DMS114 treated with DMSO at 0.1 percent for 48 hours (cell line): ENCODE measurements at regions not wholly inside any gene's neighbourhood (a gene's known extent, or its start where the extent isn't known, plus 50 kb on each side); places are given as distances from the start of the nearest gene placed in this dataset.
"Not testable (repeated sequence)": the region's sequence is repeated elsewhere in the genome, so short reads cannot be mapped to it uniquely, and the experiment has no call there.

ENCODE experiments used
- DNase-seq: peaks from one replicate; lab custom pipeline; 2025; ENCODE audit not compliant: unreplicated experiment; lab: John Stamatoyannopoulos, UW

DNA sequence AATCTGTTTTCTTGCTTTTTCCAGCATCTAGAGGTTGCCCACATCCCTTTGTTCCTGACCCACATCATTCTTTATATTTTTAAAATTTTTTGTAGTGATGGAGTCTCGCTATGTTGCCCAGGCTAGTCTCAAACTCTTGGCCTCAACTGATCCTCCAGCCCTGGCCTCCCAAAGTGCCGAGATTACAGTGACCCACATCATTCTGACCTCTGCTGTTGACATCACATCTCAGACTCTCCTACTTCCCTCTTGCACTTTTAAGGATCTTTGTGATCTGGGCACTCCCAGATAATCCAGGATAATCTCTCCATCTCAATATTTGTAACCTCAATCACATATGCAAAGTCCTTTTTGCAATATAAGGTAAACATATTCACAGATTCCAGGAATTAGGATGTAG lies 266.6 kb downstream of the MEX3B start:
- DNase-seq = no peak

DNA sequence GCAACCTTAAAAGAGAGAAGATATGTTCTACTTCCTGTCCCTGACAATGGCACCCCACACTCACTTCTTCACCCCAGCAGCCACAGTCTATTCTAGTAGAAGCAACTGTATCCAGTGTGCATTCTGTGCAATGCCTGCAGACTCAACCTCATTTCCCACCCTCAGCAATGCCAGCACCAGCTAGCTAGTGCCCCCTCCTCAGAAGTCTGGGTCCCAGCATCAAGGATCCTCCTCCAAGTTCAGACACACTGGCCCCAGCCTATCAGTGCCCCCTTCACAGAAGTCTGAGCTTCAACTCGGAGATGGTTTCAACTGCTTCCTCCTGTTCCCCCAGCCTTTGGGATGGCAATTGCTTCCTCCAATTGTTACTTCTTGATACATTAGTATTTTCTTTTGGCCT lies 268.3 kb downstream of the MEX3B start:
- no peak for DNase-seq

DNA sequence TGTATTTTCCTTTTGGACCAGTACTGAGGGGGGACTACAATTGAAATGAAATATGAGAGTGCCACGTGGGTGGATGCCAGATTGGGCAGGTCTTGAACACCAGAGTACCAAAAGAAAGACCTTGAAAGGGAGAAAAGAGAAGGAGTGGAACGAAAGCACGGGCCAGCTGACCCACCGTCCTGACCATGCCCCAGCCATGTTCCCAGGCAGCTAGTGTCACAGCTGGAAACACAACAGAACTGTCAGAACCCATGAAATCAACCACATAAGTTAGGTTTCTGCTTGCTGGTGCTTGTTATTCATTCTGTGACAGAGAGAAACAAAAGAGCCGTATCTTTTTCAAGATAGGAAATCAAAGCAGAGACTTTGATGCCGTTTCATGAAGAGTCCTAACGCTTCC lies 268.8 kb downstream of the MEX3B start:
- no peak for DNase-seq

- DNase-seq = not testable (repeated sequence)
Measured at GRCh38 chr15:81775779-81776178, 270.0 kb downstream of the MEX3B start.

GRCh38 chr15:81774309-81774708 lies 271.5 kb downstream of the MEX3B start:
- DNase-seq = no peak

DNA sequence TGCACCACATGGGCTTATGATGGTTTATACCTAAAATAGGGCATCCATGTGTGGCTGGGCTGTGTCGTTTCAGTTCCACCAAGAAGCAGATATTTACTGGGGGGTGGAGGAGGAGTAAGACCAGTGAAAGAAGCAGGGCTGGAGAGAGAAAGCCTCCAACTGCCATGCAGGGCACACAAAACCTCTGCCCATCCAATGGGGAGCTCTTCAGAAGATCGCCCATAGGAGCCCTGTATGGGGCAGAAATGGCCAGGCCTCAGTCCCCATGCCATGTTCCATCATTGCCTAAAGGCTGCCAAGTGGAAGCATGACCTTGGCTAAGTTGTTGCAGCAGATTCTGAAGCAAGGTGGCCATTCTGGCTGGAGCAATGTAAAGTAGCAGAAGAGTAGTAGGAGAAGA lies 277.0 kb downstream of the MEX3B start:
- DNase-seq = no peak

- no peak for DNase-seq
Measured at GRCh38 chr15:81766829-81767475, 278.9 kb downstream of the MEX3B start.

DNA sequence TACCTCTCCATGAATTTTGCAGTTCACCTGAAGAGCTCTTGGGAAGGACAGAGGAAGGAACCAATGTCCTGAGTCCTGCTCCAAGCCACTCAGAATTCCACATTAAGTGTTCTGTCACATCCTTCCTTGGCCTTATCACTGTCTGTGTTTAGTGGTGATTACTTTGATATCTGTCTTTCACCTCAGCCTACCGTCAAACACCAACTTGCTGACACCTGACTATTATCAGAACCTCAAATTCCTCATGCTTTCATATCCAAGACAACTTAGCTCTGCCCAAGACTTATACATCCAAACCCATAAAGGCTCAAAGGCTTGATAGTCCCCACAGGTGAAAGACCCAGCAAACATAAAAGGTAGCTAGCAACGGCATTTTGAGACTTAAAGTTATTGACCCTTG lies 280.0 kb downstream of the MEX3B start:
- no peak for DNase-seq

GRCh38 chr15:81763304-81763703 lies 282.5 kb downstream of the MEX3B start:
- no peak for DNase-seq

- DNase-seq = no peak
Measured at GRCh38 chr15:81760686-81761085, 285.1 kb downstream of the MEX3B start.

GRCh38 chr15:81758818-81759284 lies 287.0 kb downstream of the MEX3B start:
- DNase-seq = no peak

GRCh38 chr15:81755626-81756025 lies 290.2 kb downstream of the MEX3B start:
- DNase-seq = no peak

DNA sequence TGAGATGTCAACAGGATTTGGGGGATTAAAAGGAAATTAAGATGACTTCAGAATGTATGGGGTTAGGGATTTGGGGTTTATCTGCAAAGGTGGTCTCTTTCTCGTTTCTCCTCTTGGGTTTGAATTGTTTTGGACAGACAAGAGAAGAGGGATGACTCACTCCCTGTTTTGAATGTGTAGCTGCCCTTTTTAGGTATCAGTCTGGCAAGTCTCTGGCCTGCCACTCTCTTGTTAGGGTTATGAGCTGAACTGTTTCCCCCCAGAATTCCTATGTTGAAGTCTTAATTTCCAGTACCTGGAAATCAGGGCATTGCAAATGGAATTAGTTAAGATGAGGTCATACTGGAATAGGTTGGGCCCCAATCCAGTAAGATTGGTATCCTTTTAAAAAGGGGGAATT lies 291.7 kb downstream of the MEX3B start:
- no peak for DNase-seq

- no peak for DNase-seq
Measured at GRCh38 chr15:81752974-81753373, 292.8 kb downstream of the MEX3B start.

DNA sequence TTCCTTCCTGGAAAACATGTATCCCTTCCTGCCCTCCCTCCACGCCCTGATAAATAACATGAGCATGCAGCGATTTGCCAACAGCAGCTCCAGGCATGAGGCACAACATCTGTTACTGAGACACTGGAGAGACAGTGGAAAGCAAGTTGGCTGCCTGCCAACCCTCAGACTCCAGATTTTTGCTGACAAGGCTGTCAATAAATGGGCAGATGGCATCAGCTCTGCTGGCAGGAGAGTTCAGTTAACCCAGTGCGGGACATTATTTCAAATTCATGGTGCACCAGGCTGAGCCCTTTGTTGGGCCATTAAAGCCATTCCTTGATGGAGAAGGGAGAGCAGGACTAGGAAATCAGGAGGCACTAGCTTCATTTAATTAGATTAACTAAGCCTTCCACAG lies 293.3 kb downstream of the MEX3B start:
- DNase-seq = no peak

GRCh38 chr15:81751816-81752545 lies 293.8 kb downstream of the MEX3B start:
- DNase-seq = no peak

- DNase-seq = no peak
Measured at GRCh38 chr15:81751256-81751655, 294.6 kb downstream of the MEX3B start.

GRCh38 chr15:81749716-81750375 lies 296.0 kb downstream of the MEX3B start:
- no peak for DNase-seq

- DNase-seq = no peak
Measured at GRCh38 chr15:81747482-81747881, 298.3 kb downstream of the MEX3B start.

DNA sequence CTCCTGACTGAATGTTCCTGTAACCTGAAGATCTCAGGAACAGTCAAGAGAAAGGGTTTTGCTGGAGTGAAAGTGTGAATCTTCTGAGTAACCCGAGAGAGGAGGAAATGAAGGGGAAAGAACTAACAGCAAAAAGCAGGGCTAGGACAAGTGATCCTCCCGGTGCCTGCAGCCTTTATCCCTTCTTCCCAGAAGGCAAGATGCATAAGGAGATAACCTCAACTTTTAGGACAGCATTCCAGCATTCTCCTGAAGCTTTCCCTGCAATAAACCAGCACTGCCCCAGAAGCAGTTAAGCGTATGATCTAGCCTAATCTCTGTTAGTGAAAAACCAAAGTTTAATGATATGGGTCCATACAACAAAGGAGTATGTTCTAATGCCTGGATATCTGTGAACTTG lies 298.8 kb downstream of the MEX3B start:
- no peak for DNase-seq

DNA sequence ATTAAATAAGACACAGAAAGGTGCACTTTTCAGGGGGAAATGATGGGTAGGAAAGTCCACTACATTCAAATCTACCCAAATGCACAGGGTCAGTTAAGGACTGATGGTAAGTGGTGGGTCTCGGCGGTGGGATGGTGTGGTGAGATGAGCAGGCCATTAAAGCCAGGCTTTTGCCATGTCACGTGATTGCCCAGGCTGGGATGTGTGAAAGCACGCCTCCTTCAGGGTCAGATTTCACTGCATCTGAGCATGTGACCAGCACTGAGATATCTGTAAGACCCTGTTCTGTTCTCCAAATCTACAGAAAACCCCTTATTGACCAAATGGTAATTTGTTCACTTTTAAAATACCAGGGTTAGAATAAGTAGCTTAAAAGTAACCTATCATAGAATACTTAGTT lies 301.5 kb downstream of the MEX3B start:
- no peak for DNase-seq

DNA sequence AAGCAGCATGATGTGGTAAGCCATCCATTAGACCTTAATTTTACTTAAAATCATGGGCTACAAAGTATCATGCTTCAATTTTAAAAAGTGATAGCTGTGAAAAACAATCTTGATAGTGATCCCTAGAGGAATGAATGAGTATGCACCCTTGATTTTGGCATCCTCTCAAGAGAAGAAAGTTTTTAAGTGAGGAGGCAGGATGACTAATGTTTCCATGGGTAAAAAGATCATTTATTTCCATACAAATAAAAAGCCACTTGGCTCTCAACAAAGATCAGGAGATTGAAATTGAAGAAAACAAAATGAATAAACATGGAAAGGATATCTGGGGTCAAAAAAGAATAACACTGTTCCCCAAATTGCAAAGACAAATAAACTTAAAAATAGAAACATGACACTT lies 305.4 kb downstream of the MEX3B start:
- DNase-seq = no peak
